GM18909 (cell line): ENCODE measurements at regions not wholly inside any gene's neighbourhood (a gene's known extent, or its start where the extent isn't known, plus 50 kb on each side); places are given as distances from the start of the nearest gene placed in this dataset.
"Not testable (repeated sequence)": the region's sequence is repeated elsewhere in the genome, so short reads cannot be mapped to it uniquely, and the experiment has no call there.

ENCODE experiments used
- ATAC-seq: cut with Tn5 transposase; IDR thresholded peaks from one replicate; pipeline ENCODE4 v1.9.1; 2021; ENCODE audit warnings: mild to moderate bottlenecking; ENCODE audit not compliant: unreplicated experiment, poor library complexity

GRCh38 chr13:61884830-61885229, 469.2 kb upstream of the PCDH20 start:
- ATAC-seq = no peak

- ATAC-seq = no peak
Observed at GRCh38 chr13:61880578-61881283, 465.1 kb upstream of the PCDH20 start.

GRCh38 chr13:61878565-61878964, 462.9 kb upstream of the PCDH20 start:
- ATAC-seq = not testable (repeated sequence)

GRCh38 chr13:61874970-61875579, 459.4 kb upstream of the PCDH20 start:
- no peak for ATAC-seq

GRCh38 chr13:61873717-61874116, 458.1 kb upstream of the PCDH20 start:
- no peak for ATAC-seq

- no peak for ATAC-seq
Observed at GRCh38 chr13:61857198-61857597, 441.5 kb upstream of the PCDH20 start.

- no peak for ATAC-seq
Observed at GRCh38 chr13:61852116-61852619, 436.5 kb upstream of the PCDH20 start.

GRCh38 chr13:61850794-61851193, 435.1 kb upstream of the PCDH20 start:
- ATAC-seq = no peak

GRCh38 chr13:61838568-61838967, 422.9 kb upstream of the PCDH20 start:
- no peak for ATAC-seq

GRCh38 chr13:61833228-61833627, 417.6 kb upstream of the PCDH20 start:
- no peak for ATAC-seq

- no peak for ATAC-seq
Observed at GRCh38 chr13:61831026-61831425, 415.4 kb upstream of the PCDH20 start.

GRCh38 chr13:61830475-61830874, 414.8 kb upstream of the PCDH20 start:
- ATAC-seq = no peak

GRCh38 chr13:61824168-61824567, 408.5 kb upstream of the PCDH20 start:
- ATAC-seq = no peak

GRCh38 chr13:61812286-61812685, 396.6 kb upstream of the PCDH20 start:
- no peak for ATAC-seq

GRCh38 chr13:61810065-61810464, 394.4 kb upstream of the PCDH20 start:
- no peak for ATAC-seq

- ATAC-seq = no peak
Observed at GRCh38 chr13:61797397-61797796, 381.7 kb upstream of the PCDH20 start.

- ATAC-seq = no peak
Observed at GRCh38 chr13:61795580-61795979, 379.9 kb upstream of the PCDH20 start.

GRCh38 chr13:61779456-61779855, 363.8 kb upstream of the PCDH20 start:
- ATAC-seq = no peak

GRCh38 chr13:61778531-61778930, 362.9 kb upstream of the PCDH20 start:
- no peak for ATAC-seq

GRCh38 chr13:61777899-61778298, 362.2 kb upstream of the PCDH20 start:
- no peak for ATAC-seq

GRCh38 chr13:61777271-61777670, 361.6 kb upstream of the PCDH20 start:
- no peak for ATAC-seq

- no peak for ATAC-seq
Observed at GRCh38 chr13:61774903-61775302, 359.3 kb upstream of the PCDH20 start.
